CD14-positive monocyte (primary cell): ENCODE measurements at regions not wholly inside any gene's neighbourhood (a gene's known extent, or its start where the extent isn't known, plus 50 kb on each side); places are given as distances from the start of the nearest gene placed in this dataset.

Source experiments
- DNase-seq, 3 donors: peaks; one replicate each; pipeline ENCODE4 v3.0.0-alpha.2; 2011 to 2022
- H2AFZ ChIP-seq: 2 replicates; pipeline ENCODE4 v1.6.0; 2012; ENCODE audit warnings: mild to moderate bottlenecking, low read depth, low read length, inconsistent platforms; ENCODE audit not compliant: insufficient read depth, poor library complexity, severe bottlenecking
- H3K27ac ChIP-seq, 2 donors: 1 replicate in 1 of 2; 2 replicates in 1 of 2; pipeline ENCODE4 v1.5.1; 2012 to 2013; ENCODE audit warnings: low read length in 2 of 2, control low read depth in 1 of 2, inconsistent platforms in 1 of 2, low read depth in 1 of 2, mild to moderate bottlenecking in 1 of 2
- H3K27me3 ChIP-seq, 2 donors: one replicate each; pipeline versions ENCODE4 v1.6.0 to v1.6.1; 2011 to 2013; ENCODE audit warnings: low read length in 2 of 2; ENCODE audit not compliant: control insufficient read depth in 2 of 2, insufficient read depth in 2 of 2
- H3K36me3 ChIP-seq, 2 donors: replicated peaks in 1 of 2; 1 replicate in 1 of 2; 2 replicates in 1 of 2; pipeline versions ENCODE4 v1.5.1 to v1.6.1; 2012 to 2013; ENCODE audit warnings: low read length in 2 of 2, control low read depth in 1 of 2, inconsistent platforms in 1 of 2, mild to moderate bottlenecking in 1 of 2; ENCODE audit not compliant: insufficient read depth in 2 of 2, control insufficient read depth in 1 of 2
- H3K4me1 ChIP-seq, 2 donors: 1 replicate in 1 of 2; 2 replicates in 1 of 2; pipeline versions ENCODE4 v1.5.1 to v1.6.1; 2012 to 2013; ENCODE audit warnings: low read length in 2 of 2, control low read depth in 1 of 2, inconsistent platforms in 1 of 2, mild to moderate bottlenecking in 1 of 2, moderate library complexity in 1 of 2; ENCODE audit not compliant: insufficient read depth in 2 of 2, control insufficient read depth in 1 of 2
- H3K4me2 ChIP-seq: replicated peaks from 2 replicates; pipeline ENCODE3; 2012; ENCODE audit warnings: low read length, moderate library complexity, mild to moderate bottlenecking; ENCODE audit not compliant: poor library complexity, severe bottlenecking; ENCODE audit errors: extremely low read depth
- H3K4me3 ChIP-seq, 3 experiments: fragments of 200-600 bp in 1 of 3; sonication (generic) in 1 of 3; replicated peaks in 1 of 3; 1 replicate in 2 of 3; 2 replicates in 1 of 3; pipeline ENCODE4 v1.5.1; 2011 to 2013; ENCODE audit warnings: low read length in 3 of 3, mild to moderate bottlenecking in 3 of 3, control low read depth in 2 of 3, low read depth in 2 of 3, inconsistent platforms in 1 of 3, moderate library complexity in 1 of 3
- H3K79me2 ChIP-seq: 2 replicates; pipeline ENCODE4 v1.6.0; 2012; ENCODE audit warnings: mild to moderate bottlenecking, control low read depth, inconsistent platforms, low read length, moderate library complexity; ENCODE audit not compliant: insufficient read depth
- H3K9ac ChIP-seq: 2 replicates; pipeline ENCODE4 v1.6.0; 2017; ENCODE audit warnings: low read length, mild to moderate bottlenecking; ENCODE audit not compliant: insufficient read depth, poor library complexity, severe bottlenecking
- H3K9me3 ChIP-seq, 2 donors: replicated peaks in 1 of 2; 1 replicate in 1 of 2; 2 replicates in 1 of 2; pipeline versions ENCODE4 v1.5.1 to v1.6.1; 2012 to 2013; ENCODE audit warnings: low read length in 2 of 2, control low read depth in 1 of 2; ENCODE audit not compliant: control insufficient read depth in 1 of 2, insufficient read depth in 1 of 2
- H4K20me1 ChIP-seq: 2 replicates; pipeline ENCODE4 v1.6.0; 2012; ENCODE audit warnings: mild to moderate bottlenecking, low read length, control low read depth, moderate library complexity; ENCODE audit not compliant: insufficient read depth
- H3K27ac Mint-ChIP-seq, 7 donors: one replicate each; pipeline ENCODE4 v1.8.0; 2020; ENCODE audit warnings: mild to moderate bottlenecking in 7 of 7, mixed read lengths in 7 of 7, moderate library complexity in 6 of 7, inconsistent platforms in 2 of 7
- H3K27me3 Mint-ChIP-seq, 3 donors: one replicate each; pipeline ENCODE4 v1.8.0; 2021 to 2022; ENCODE audit warnings: low read depth in 3 of 3, mild to moderate bottlenecking in 3 of 3, mixed read lengths in 3 of 3, moderate library complexity in 3 of 3, inconsistent platforms in 1 of 3
- H3K36me3 Mint-ChIP-seq, 2 donors: one replicate each; pipeline ENCODE4 v1.8.0; 2020; ENCODE audit warnings: mixed read lengths in 2 of 2, inconsistent platforms in 1 of 2, mild to moderate bottlenecking in 1 of 2
- H3K4me1 Mint-ChIP-seq: one replicate; pipeline ENCODE4 v1.8.0; 2020; ENCODE audit warnings: mild to moderate bottlenecking, mixed read lengths
- H3K4me3 Mint-ChIP-seq, 2 donors: one replicate each; pipeline ENCODE4 v1.8.0; 2020; ENCODE audit warnings: mild to moderate bottlenecking in 2 of 2, mixed read lengths in 2 of 2, moderate library complexity in 1 of 2
- H3K9me3 Mint-ChIP-seq, 7 donors: one replicate each; pipeline ENCODE4 v1.8.0; 2020 to 2022; ENCODE audit warnings: mixed read lengths in 7 of 7, mild to moderate bottlenecking in 6 of 7, moderate library complexity in 6 of 7, inconsistent platforms in 2 of 7
- WGBS: methylation state at CpG from one replicate; pipeline ENCODE4 v1.1.5; 2013; ENCODE audit warnings: missing lambda C conversion rate; ENCODE audit not compliant: insufficient coverage; 5-methylcytosine and 5-hydroxymethylcytosine counted together
- intact Hi-C, 2 donors: fragments of 100-400 bp; cut with micrococcal nuclease; formaldehyde crosslinking; loops; one replicate each; pipeline versions ENCODE4 v1.15.0 to v1.15.1; 2023
- TF ChIP-seq, protein P1 (sequence below): fragments of 200-600 bp; IDR thresholded peaks from one replicate; pipeline ENCODE4 v1.8.0; 2022; ENCODE audit warnings: antibody characterized with exemption, mild to moderate bottlenecking

DNA sequence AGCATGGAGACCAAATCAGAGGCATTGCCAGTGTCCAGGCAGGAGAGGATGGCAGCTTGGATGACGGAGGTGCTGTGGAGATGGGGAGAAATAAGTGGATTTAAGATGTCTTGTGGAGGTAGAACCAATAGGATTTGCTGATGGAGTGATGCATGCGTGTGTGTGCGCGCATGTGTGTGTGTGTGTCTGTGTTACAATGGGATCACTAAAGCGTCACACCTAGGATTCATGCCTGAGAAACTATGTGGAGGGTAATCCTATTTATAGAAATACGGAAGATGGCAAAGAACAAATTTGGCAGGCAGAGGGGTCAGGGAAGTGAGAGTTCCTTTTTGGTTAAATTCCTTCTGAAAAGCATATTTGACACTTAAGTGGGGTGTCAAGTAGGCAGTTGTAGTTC is 64.8 kb upstream of the ARL8B start:
- no peaks in the 10 kb centered on the region for H4K20me1 ChIP-seq
- H3K9me3 ChIP-seq = no peaks in the 10 kb centered on the region
- Mint-ChIP-seq H3K4me1 (peaks cover 57% of the 10 kb centered on the region), H3K27me3 (peaks cover 2% of the 10 kb centered on the region in 3 donors), H3K36me3 (no peaks in the 10 kb centered on the region), H3K27ac (peak overlapping the region; percentile 12 to 76 (median 59)), H3K4me3 (no peak overlapping the region), H3K9me3 (no peaks in the 10 kb centered on the region)
- H3K27me3 ChIP-seq = no peaks in the 10 kb centered on the region
- TF ChIP-seq, protein P1, sequence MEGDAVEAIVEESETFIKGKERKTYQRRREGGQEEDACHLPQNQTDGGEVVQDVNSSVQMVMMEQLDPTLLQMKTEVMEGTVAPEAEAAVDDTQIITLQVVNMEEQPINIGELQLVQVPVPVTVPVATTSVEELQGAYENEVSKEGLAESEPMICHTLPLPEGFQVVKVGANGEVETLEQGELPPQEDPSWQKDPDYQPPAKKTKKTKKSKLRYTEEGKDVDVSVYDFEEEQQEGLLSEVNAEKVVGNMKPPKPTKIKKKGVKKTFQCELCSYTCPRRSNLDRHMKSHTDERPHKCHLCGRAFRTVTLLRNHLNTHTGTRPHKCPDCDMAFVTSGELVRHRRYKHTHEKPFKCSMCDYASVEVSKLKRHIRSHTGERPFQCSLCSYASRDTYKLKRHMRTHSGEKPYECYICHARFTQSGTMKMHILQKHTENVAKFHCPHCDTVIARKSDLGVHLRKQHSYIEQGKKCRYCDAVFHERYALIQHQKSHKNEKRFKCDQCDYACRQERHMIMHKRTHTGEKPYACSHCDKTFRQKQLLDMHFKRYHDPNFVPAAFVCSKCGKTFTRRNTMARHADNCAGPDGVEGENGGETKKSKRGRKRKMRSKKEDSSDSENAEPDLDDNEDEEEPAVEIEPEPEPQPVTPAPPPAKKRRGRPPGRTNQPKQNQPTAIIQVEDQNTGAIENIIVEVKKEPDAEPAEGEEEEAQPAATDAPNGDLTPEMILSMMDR = no peak
- no peak overlapping the region for H2AFZ ChIP-seq
- H3K27ac ChIP-seq = no peak overlapping the region
- peaks cover 48 to 54% of the 10 kb centered on the region in 2 donors for H3K4me1 ChIP-seq
- WGBS = 78% methylated on average over 6 of the region's 6 CpGs
- no peaks in the 10 kb centered on the region for H3K36me3 ChIP-seq
- no peak overlapping the region for H3K9ac ChIP-seq
- intact Hi-C loops = loop anchor here in 1 of 2 donors (2.0 kb wide), 1 partner anchor 346 kb away; no protein-coding TSS in a partner anchor
- no peaks in the 10 kb centered on the region for H3K79me2 ChIP-seq
- DNase-seq = no peak
- H3K4me3 ChIP-seq = no peak overlapping the region
- peak overlapping the region; percentile 22 for H3K4me2 ChIP-seq

DNA sequence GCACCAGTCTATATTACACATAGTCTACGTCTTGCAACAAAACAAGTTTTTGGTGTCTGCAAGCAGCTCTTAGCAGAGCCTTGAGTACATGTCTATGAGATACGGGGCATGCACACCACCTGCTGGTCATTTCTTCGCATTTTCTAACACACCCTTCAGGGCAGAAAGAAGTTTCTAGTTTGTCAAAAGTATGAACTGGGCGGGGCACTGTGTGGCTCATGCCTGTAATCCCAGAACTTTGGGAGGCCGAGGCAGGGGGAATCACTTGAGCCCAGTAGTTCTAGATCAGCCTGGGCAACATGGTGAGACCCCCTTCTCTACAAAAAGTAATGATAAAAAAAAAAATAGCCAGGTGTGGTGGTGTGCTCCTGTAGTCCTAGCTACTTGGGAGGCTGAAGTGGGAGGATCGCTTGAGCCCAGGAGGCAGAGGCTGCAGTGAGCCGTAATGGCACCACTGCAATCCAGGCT is 64.2 kb upstream of the ARL8B start:
- Histone ChIP-seq H3K4me2 (peak overlapping the region; percentile 22), H3K27me3 (no peaks in the 10 kb centered on the region), H3K27ac (no peak overlapping the region), H2AFZ (no peak overlapping the region), H3K36me3 (no peaks in the 10 kb centered on the region), H3K79me2 (no peaks in the 10 kb centered on the region), H3K4me3 (no peak overlapping the region), H4K20me1 (no peaks in the 10 kb centered on the region), H3K9me3 (no peaks in the 10 kb centered on the region), H3K9ac (no peak overlapping the region), H3K4me1 (peaks cover 48 to 53% of the 10 kb centered on the region in 2 donors)
- intact Hi-C loops = loop anchor here (2.0 kb wide), 1 partner anchor 347 kb away; no protein-coding TSS in a partner anchor
- WGBS = 60% methylated on average over 3 of the region's 7 CpGs
- TF ChIP-seq, protein P1 = peak; percentile 84
- DNase-seq = peak; percentile 71 to 81 (median 78)
- H3K9me3 Mint-ChIP-seq = no peaks in the 10 kb centered on the region
- peak overlapping the region in 2 of 7 donors; percentile 12 to 70 for H3K27ac Mint-ChIP-seq
- peaks cover 2 to 5% (median 4%) of the 10 kb centered on the region in 3 donors for H3K27me3 Mint-ChIP-seq
- H3K4me3 Mint-ChIP-seq = no peak overlapping the region
- H3K4me1 Mint-ChIP-seq = peaks cover 54% of the 10 kb centered on the region
- H3K36me3 Mint-ChIP-seq = no peaks in the 10 kb centered on the region
